OCI-LY3 (cell line): ENCODE measurements at regions not wholly inside any gene's neighbourhood (a gene's known extent, or its start where the extent isn't known, plus 50 kb on each side); places are given as distances from the start of the nearest gene placed in this dataset.

Experiments
- EZH2phosphoT487 ChIP-seq: fragments of 200-600 bp; shearing (Covaris generic); IDR thresholded peaks from 2 replicates; pipeline ENCODE4 v1.6.1; 2018; ENCODE audit warnings: antibody characterized with exemption, mixed run types, low read depth
- TF ChIP-seq, protein P1 (sequence below): fragments of 200-600, 300-600 bp; sonication (generic); IDR thresholded peaks from 2 replicates; pipeline ENCODE4 v1.5.1; 2014; ENCODE audit warnings: antibody characterized with exemption, low read length, low read depth

DNA sequence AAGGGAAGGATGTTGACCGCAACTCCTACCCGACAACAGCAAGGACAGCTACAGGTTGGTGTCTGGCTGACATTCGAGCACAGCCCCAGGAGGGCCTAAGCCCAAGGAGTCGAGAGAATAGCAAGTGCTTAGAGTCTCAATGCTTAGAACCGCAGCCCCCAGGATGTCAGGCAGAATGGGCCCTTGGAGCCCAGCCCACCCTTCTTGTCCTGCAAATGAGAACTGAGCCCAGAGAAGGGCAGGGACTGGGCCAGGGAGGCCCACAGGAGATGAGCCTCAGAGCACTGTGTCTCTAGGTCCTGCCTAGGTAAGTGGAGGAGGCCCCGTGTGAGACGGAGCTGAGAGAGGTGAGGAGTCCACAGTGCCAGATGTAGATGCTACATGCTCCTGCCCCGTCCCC, 173.3 kb upstream of the ZMIZ1 start:
- TF ChIP-seq, protein P1, sequence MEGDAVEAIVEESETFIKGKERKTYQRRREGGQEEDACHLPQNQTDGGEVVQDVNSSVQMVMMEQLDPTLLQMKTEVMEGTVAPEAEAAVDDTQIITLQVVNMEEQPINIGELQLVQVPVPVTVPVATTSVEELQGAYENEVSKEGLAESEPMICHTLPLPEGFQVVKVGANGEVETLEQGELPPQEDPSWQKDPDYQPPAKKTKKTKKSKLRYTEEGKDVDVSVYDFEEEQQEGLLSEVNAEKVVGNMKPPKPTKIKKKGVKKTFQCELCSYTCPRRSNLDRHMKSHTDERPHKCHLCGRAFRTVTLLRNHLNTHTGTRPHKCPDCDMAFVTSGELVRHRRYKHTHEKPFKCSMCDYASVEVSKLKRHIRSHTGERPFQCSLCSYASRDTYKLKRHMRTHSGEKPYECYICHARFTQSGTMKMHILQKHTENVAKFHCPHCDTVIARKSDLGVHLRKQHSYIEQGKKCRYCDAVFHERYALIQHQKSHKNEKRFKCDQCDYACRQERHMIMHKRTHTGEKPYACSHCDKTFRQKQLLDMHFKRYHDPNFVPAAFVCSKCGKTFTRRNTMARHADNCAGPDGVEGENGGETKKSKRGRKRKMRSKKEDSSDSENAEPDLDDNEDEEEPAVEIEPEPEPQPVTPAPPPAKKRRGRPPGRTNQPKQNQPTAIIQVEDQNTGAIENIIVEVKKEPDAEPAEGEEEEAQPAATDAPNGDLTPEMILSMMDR, result no peak
- TF ChIP-seq EZH2phosphoT487, result no peak
